NCI-H1417 treated with DMSO at 0.1 percent for 48 hours (cell line): ENCODE measurements at regions not wholly inside any gene's neighbourhood (a gene's known extent, or its start where the extent isn't known, plus 50 kb on each side); places are given as distances from the start of the nearest gene placed in this dataset.
A peak's percentile ranks its signal among the peaks of the same experiment; 100 is the strongest.

Experiments
- DNase-seq: peaks from one replicate; lab custom pipeline; 2025; lab: John Stamatoyannopoulos, UW

GRCh38 chr6:110537208-110538123, 61.1 kb upstream of the SLC22A16 start:
- no peak for DNase-seq

- no peak for DNase-seq
Measured at GRCh38 chr6:110534731-110535492, 58.5 kb upstream of the SLC22A16 start.

GRCh38 chr6:110532431-110532830, 56.0 kb upstream of the SLC22A16 start:
- no peak for DNase-seq

- DNase-seq = no peak
Measured at GRCh38 chr6:110530671-110531070, 54.3 kb upstream of the SLC22A16 start.

GRCh38 chr6:110529907-110530306, 53.5 kb upstream of the SLC22A16 start:
- DNase-seq = no peak

GRCh38 chr6:110529355-110529754, 52.9 kb upstream of the SLC22A16 start:
- DNase-seq = no peak

GRCh38 chr6:110528930-110529325, 52.5 kb upstream of the SLC22A16 start:
- no peak for DNase-seq

GRCh38 chr6:110528101-110528929, 51.9 kb upstream of the SLC22A16 start:
- peak; percentile 16 for DNase-seq

GRCh38 chr6:110527516-110527915, 51.1 kb upstream of the SLC22A16 start:
- no peak for DNase-seq

- DNase-seq = no peak
Measured at GRCh38 chr6:110526726-110527125, 50.3 kb upstream of the SLC22A16 start.
